Activated T-cell treated with anti-CD3 and anti-CD28 coated beads for 24 hours (primary cell): ENCODE measurements at regions not wholly inside any gene's neighbourhood (a gene's known extent, or its start where the extent isn't known, plus 50 kb on each side); places are given as distances from the start of the nearest gene placed in this dataset.
A peak's percentile ranks its signal among the peaks of the same experiment; 100 is the strongest.

Source experiments
- DNase-seq: peaks from one replicate; pipeline ENCODE4 v3.0.0-alpha.2; 2020; ENCODE audit warnings: low read depth

DNA sequence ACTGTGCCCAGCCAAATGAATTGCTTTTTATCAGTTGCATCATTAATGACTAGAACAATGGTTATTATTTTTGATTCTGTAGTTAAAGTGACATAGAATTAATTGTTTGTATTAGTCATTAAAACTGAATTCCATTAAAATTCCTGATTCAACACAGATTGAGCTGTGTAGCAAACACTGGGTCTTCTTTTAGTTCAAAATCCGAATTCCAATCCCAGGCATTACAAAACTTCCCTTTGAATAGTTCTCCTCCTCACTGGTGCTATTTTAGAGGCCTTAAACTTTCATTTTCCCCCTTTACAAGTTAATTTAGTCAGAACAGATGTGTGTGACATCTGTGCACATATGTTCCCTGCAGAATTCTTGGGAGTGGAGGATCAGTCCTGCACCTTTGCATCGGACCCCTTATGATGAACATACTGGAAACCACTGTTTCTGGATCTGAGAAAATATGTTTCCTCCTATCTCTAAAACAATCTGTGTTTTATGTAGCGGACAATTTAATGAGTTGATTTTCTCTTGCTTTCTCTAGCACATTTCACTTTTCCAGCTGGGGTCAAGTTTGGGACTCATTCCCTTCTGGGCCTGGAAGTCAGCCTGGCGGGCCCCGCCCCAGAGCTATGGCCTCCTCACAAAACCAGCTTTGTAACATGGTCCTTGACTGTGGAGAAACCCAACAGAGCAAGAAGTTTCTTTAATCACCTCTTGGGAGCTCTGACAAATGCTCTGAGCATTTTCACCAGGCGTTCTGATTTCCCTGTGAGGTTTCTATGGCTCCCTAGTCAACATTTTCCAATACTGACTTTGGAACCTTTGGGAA lies 87.9 kb upstream of the MAMDC2 start:
- no peak for DNase-seq

DNA sequence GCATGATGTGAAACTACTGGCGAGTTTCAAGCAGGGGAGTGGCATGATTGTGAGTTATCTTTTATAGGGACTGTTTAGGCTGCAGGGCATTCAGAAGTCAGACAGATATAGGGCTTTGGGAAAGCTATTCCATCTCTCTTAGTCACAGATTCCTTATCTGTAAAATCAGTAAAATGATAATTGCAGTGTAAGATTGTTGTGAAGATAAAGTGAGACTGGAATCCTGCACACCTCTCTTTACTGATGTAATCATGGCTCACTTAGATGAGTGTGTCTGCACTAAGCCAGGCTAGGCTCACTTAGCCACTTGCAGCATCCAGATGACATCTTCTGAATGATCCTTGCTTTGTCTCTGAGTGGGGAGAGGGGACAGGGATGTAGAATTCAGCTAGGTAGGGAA lies 81.8 kb upstream of the MAMDC2 start:
- no peak for DNase-seq

DNA sequence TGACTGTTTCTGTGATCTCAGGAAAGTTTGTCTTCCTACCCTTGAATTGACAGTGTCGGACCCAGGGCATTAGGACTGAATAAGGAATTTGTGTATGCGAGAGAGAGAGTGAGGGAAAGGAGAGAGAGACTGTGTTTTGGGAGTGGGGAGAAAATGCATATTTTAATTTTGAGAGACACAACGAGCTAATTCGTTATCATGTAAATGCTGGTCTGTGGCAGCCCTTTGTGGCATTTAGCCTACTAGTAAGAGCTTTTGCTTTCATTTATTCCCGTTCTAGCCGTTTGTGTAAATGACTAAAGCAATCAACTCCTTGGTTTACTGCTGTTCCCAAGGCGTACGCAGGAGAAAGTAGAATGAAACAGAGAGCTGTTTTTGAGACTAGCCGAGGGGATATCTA lies 79.8 kb upstream of the MAMDC2 start:
- DNase-seq, result no peak

DNA sequence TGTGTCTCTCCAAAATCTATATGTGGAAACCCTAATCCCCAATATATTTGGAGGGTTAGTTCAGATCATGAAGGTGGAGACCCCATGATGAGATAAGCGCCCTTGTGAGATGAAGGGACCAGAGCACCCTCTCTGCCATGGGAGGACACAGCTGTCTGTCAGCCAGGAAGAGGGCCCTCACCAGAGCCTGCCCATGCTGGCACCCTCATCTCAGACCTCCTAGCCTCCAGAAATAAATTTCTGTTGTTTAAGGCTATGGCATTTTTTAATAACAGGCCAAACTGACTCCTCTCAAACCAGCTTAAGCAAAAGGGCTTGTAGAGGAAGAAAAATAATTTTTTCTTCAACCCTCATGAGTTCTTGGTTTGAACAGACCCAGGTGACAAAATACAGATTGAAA lies 79.2 kb upstream of the MAMDC2 start:
- DNase-seq, result no peak

DNA sequence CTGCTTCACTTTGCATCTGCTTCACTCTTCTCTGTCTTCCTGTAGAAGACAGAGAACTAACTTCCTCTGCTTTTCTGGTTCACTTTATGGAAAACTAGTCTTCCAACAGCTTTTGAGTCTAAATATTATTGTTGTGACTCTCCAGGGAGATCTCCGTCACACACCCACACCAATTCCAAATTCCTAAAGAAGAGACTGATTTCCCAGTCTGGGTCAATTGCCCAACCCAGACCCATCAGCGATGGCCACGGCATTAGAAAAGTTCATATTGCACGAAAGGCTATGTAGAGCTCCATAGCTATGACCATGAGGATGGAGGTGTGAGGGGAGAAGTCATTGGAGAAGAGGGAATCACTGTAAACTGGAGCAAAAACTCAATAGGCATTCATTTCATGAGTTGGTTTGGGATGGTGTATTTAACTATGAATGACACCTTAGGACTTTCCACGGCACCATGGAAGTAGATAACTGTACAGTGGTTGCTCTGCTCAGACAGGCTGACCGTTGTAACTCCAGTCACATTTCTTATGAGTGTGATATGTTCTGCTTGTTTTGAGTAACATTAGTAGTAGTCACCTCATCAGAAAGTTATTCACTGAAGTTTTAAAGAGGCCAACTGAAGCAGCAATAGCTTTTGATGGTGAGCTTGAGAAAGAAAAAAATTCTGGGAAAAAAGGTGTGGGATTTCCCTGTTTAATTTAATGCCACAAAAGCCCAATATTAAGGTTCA lies 78.1 kb upstream of the MAMDC2 start:
- DNase-seq, result no peak

DNA sequence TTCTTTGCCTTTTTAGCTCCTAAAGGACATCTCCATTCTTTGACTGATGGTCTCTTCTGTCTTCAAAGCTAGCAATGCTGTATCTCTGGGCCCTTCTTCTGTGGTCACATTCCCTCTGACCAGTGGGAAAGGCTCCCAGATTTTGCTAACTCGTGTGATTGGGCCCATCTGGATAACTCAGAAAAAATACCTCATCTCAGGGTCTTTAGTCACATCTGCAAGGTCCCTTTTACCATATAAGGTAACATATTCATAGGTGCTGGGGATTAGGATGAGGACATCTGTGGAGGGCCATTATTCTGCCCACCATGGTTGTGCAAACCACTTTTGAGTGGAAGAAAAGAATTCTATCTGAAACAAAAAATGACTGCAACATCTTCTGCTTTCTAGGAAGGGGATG lies 76.3 kb upstream of the MAMDC2 start:
- no peak for DNase-seq

DNA sequence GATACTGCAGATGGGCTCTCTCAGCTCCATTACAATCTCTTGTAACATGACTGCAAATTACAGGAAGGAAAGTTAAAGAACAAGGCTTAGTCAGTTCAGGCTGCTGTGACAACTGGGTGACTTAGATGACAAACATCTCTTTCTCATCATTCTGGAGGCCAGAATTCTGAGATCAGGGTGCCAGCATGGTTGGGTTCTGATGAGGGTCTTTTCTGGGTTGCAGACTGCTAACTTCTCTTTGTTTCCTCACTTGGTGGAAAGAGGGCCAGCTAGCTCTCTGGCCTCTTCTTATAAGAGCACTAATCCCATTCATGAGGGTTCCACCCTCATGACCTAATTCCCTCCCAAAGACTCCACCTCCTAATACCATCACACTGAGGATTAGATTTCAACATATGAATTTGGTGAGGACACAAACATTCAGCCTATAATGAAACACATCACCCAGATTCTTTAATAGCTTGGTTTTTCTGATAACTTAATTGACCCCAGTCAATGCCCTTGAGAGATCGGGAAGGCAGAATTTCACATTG lies 73.6 kb upstream of the MAMDC2 start:
- no peak for DNase-seq

DNA sequence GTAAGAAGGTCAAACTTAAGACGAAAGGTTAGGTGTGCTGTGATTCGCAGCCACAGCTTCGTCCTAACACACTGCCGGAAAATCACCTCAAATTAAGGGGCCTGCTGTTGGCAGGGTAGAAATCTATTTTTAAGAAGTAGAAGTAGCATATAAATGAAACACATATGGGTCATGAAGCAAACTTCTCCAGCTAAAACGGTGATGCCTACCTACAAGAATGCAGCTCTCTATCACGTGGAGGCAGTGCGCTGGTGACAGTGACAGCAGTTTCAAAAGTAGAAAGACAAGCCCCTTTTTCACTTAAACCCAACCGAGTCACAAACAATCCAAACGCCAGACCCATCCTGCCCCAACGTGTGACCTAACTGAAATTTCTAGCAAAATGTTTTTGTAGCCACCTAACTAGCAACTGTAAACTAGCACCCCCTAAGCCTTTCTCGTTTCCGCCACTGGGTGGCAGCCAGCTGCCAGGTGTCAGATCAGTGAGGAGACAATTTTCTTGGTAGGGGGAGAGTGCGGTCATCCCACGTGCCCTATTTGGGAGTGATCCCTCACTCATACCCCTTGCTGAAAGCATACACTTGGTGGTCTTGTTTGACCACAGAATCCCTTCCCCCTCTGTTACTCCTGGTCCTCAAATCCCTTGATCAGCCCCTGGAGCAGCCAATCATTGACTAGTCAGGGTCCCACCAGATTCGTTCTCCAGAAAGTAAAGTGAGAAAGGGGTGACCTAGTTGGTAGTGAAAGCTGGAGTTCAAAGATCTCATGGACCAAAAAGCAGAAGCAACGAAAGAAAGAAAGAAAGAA lies 71.8 kb upstream of the MAMDC2 start:
- DNase-seq, result peak; percentile 27

DNA sequence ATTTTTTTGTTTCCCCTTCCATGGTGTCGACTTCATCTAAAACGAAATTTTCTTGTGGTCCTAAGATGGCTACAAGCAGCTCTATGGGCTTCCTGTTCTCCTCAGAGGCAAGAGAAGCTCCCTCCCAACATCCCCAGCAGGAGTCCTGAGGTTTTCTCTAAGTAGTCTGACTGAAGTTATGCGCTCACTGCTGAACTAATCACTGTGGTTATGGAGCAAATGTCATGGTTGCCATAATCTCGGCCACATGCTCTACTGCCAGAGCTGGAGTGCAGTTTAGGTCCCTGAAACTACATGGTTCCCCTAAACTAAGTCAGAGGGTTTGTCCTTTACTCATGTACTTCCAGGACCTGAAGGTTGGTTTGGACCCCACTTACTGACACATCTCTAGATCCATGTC lies 68.0 kb upstream of the MAMDC2 start:
- DNase-seq, result no peak

DNA sequence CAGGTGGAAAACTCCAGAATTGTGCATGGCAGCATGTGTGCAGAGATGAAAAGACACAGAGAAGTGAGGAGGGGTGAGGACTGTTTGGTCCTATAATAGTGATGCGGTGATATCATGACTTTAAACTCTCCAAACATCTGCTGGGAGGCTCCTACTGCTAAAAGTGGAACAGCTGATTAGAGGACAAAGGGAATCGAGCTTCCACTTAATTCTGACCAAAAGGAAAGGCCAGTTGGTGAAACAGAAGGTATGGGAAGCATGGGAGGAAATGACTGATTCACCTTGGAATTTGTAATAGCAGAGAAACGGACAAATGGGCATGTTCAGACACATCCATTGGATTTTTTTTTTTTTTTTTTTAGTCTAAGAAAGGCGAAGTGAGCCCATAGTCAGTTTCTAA lies 67.5 kb upstream of the MAMDC2 start:
- DNase-seq, result no peak

DNA sequence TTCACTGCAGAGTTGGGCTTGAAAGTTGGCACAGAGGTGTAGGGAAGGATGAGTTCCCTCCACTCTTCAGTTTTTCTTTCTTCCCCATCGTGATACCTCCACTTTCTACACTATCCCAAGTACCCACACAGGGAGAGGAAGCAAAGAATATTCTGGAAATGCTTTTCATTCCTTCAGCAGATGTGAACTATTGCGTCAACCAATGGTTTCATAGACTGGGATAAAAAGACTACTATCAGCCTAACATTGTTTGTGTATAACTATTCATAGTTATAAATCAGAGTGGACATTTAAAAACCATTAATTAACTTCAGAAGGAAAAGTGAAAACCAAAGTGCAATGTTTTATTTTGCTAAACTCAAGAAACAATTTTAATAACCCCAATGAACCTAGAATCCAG lies 63.6 kb upstream of the MAMDC2 start:
- DNase-seq, result no peak

DNA sequence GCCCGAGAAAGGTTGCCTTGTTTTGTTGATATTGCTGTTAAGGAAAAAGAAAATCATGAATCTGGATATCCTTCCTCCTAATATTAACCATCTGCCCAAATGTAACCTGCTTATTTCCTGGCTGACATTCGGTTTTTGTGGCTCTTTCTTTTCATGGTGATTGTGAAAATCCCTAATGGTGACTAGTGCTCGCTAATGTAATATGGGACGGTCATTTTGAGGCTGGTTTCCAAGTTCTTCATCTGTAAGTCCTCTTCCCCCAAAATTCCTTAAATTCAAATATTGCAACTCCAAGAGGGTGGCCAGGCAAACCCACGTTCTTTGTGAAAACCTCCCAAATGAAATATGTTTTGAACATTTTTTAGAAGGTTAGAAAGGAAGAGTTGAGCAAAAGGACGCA lies 63.1 kb upstream of the MAMDC2 start:
- no peak for DNase-seq

DNA sequence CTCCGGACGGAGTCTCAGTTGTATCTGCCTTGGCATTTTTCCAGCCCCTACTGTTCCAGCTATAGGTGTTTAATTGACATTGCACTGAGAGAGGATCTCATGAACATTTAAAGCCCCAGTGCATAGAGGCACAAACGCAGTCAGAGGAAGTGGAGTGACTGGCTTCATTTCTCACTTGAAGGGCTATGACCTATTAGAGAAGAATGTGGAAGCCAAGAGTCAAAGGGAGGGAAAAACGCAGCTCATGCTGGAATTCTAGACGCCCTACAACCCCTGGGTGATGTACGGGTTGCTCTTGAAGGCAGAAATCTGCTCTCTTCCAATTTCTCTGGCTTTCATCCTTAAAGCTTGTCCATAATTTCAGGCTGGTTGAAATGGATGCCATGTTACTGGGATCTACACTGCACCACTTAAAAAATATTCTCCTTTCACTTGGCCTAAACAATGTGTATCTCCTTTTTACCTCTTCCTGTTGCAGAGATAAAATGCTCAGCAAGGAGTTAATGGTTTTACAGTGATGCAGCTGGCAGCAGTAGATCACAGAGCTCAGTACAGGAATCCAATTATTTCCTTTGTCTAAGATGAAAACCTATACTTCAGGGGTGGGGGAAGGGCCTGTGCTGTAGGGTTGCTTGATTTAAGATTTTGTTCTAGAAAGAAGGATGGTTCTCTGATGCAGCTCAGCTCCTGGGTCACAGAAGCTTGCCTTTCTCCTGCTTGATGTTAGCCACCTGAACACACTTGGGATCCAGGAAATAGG lies 61.8 kb upstream of the MAMDC2 start:
- no peak for DNase-seq

DNA sequence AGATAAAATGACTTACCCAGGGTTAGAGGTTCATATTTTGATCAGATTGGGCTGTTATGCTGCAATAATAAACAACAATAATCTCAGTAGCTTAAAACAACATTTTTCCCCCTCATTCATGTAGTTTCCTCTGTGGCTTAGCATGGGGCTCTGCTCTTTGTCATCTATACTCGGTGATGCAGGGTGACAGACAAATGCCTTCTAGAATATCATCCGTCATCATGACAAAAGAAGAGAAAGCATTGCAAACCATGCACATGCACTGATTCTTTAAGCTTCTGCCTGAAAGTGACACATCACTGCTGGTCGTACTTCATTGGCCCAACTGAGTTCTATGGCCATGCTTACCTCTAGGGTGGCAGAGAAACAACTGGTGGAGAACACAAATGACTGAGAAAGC lies 58.8 kb upstream of the MAMDC2 start:
- DNase-seq, result no peak

DNA sequence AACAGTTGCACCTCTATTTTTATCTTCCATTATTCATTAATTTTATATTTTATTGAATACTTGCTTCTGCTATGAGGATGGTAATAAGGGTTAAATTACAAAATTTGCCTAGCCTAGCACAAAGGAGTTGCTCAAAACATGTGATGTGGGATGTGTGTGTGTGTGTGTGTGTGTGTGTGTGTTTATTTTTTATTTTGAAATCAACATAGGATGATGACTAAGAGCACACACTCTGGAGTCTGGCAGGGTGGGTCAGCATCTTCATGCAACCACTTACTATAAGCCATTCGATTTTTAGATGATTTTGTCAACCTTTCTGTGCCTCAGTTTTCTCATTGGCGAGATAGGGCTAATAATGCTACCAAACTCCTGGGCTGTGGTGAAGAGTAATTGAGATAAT lies 57.7 kb upstream of the MAMDC2 start:
- no peak for DNase-seq

DNA sequence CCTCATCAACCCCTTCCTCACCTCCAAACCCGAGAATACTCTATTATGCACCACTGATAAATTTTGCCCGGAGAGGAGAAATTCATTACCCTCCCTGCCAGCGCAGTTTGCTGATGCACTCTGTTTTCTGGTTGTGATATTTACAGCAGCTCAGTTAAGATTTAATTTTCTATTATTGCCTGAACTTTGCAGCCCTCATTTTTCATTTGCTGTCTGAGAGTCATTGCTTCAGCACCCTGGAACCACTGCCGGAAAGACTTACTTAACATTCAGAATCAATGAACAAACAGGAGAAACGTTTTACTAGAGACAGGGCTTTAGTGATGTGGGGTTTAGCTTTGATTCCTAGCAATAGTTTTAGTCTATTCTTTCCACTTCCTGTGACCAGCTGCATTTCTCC lies 56.7 kb upstream of the MAMDC2 start:
- no peak for DNase-seq

DNA sequence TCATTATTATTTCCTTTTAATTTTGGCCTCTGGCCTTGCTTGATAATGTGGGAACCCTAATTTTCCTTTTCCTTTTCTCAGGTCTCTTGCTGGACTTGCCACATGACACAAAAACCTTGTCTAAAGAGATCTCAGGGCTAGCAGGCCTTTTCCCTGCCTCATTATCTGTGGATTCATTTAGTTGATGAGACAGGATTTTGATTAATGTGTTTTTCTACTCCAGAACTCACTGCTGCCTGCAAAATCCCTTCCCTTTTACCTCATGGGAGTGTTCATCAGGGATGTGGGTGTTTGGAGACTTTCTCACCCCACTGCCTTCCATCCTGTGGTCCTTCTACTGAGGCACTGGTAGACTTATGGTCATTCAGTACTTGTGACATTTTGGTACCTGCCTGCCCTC lies 56.2 kb upstream of the MAMDC2 start:
- DNase-seq, result no peak

DNA sequence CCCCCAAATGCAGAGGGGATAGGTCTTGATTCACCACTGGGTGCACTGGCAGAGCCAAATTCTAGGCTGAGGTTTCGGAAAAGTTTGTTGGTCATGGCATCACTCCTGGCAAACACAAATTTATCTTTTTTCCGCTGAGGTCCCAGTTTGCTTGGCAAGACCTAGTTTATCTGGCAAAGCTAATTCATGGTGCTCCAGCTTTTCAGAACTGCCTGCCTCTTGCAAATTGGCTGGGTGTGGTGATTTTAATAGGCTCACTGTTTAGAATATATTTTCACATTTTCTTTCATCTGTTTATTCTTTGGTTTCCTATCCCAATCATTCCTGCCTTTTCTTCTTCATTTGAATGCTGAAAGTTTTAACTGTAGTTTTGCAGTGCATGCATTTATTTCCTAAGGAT lies 50.5 kb upstream of the MAMDC2 start:
- no peak for DNase-seq
